ENCODE measurements at regions not wholly inside any gene's neighbourhood (a gene's known extent, or its start where the extent isn't known, plus 50 kb on each side); places are given as distances from the start of the nearest gene placed in this dataset.

DNA sequence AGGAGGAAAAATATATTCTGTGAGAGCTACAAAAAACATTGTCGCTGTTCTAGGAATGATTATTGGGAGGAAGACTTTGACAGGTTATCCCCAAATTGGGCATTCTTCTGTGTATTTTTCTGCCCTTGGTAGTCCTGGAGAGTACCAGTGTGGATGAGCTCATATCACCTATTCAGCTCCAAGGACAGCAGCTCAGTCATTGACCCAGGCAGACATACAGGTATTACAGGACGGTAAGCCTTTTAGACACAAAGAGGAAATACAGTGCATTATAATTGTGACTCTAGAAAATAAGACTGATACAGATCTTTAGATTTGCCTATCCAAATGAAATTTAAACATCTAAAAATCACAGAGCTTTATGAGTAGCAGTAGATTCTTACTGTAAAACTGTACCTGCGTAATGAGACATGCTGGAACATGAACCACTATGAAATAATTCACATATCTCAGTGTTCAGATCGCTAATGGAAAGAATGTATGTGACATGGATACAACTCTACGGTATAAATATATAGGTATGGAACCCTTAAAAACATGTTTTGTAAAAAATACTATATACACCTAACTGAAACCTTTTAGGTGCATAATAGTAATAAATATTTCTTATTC is 56.0 kb downstream of the PLK2 start:
- H3K27me3 Mint-ChIP-seq, result peaks cover 5% of the 10 kb centered on the region

GRCh38 chr5:58401701-58402100 is 58.2 kb downstream of the PLK2 start:
- Mint-ChIP-seq H3K4me1 (no peaks in the 10 kb centered on the region), H3K36me3 (no peaks in the 10 kb centered on the region), H3K4me3 (no peak overlapping the region), H3K27ac (no peak overlapping the region), H3K9me3 (no peaks in the 10 kb centered on the region), H3K27me3 (peaks cover 5% of the 10 kb centered on the region)
- no peak for DNase-seq

More for the DNA sequence above, 56.0 kb downstream of the PLK2 start:
- Mint-ChIP-seq H3K36me3 (no peaks in the 10 kb centered on the region), H3K27ac (no peak overlapping the region), H3K9me3 (no peaks in the 10 kb centered on the region), H3K4me1 (no peaks in the 10 kb centered on the region), H3K4me3 (no peak overlapping the region)
- no peak for DNase-seq

- no peaks in the 10 kb centered on the region for H3K4me1 Mint-ChIP-seq
- H3K4me3 Mint-ChIP-seq, result no peak overlapping the region
- H3K9me3 Mint-ChIP-seq, result no peaks in the 10 kb centered on the region
- H3K27ac Mint-ChIP-seq, result no peak overlapping the region
- no peak for DNase-seq
- no peaks in the 10 kb centered on the region for H3K36me3 Mint-ChIP-seq
- H3K27me3 Mint-ChIP-seq, result peaks cover 5% of the 10 kb centered on the region
Observed at GRCh38 chr5:58400737-58401136, 59.1 kb downstream of the PLK2 start.

GRCh38 chr5:58399951-58400350 is 59.9 kb downstream of the PLK2 start:
- no peaks in the 10 kb centered on the region for H3K4me1 Mint-ChIP-seq
- H3K36me3 Mint-ChIP-seq, result no peaks in the 10 kb centered on the region
- no peaks in the 10 kb centered on the region for H3K9me3 Mint-ChIP-seq
- peaks cover 2% of the 10 kb centered on the region for H3K27me3 Mint-ChIP-seq
- H3K4me3 Mint-ChIP-seq, result no peak overlapping the region
- no peak overlapping the region for H3K27ac Mint-ChIP-seq
- no peak for DNase-seq

DNA sequence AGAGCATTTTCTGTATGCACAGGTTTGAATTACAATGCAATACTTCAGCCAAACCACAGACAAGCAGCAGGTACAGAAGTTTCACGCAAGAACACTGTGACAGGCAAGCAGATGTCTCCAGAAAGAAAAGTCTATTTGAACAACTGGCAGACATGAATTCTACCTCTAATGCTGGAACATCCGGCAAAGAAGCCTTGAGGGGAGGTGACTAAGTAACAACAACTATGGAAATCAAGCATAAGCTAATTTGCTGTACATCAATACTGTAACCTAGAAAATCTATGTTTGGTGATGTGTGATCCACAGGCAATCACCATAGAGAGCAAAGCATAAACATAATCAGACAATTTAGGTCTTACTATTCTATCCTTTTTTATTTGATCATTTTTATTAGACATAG is 65.5 kb downstream of the PLK2 start:
- DNase-seq, result no peak
- Mint-ChIP-seq H3K9me3 (no peaks in the 10 kb centered on the region), H3K4me1 (no peaks in the 10 kb centered on the region), H3K4me3 (no peak overlapping the region), H3K27ac (no peak overlapping the region), H3K36me3 (no peaks in the 10 kb centered on the region), H3K27me3 (peaks cover 4% of the 10 kb centered on the region)

DNA sequence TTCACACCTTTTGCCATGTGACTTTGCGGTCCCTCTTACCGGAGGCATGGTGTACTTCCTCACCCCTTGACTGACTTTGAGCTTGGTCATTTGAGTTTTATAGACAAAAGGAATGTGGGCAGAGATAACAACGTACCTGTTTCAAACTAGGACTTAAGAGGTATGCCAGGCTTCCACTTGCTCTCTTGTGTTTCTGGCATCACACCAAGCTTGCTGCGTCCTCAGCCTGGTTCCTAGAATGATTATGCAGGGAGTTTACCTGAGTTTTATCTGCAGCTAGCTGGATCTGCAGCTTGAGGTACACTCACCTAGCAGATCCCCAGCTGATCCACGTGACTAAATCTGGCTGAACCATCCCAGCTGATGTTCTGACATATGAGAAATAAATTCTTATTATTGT is 66.2 kb downstream of the PLK2 start:
- DNase-seq, result no peak
- no peaks in the 10 kb centered on the region for H3K9me3 Mint-ChIP-seq
- peaks cover 4% of the 10 kb centered on the region for H3K27me3 Mint-ChIP-seq
- no peak overlapping the region for H3K4me3 Mint-ChIP-seq
- no peaks in the 10 kb centered on the region for H3K4me1 Mint-ChIP-seq
- no peak overlapping the region for H3K27ac Mint-ChIP-seq
- no peaks in the 10 kb centered on the region for H3K36me3 Mint-ChIP-seq

GRCh38 chr5:58392496-58392895 is 67.4 kb downstream of the PLK2 start:
- no peak overlapping the region for H3K27ac Mint-ChIP-seq
- peaks cover 4% of the 10 kb centered on the region for H3K27me3 Mint-ChIP-seq
- no peak overlapping the region for H3K4me3 Mint-ChIP-seq
- H3K4me1 Mint-ChIP-seq, result no peaks in the 10 kb centered on the region
- no peaks in the 10 kb centered on the region for H3K36me3 Mint-ChIP-seq
- DNase-seq, result no peak
- no peaks in the 10 kb centered on the region for H3K9me3 Mint-ChIP-seq

GRCh38 chr5:58383448-58383847 is 76.4 kb downstream of the PLK2 start:
- Mint-ChIP-seq H3K27ac (no peak overlapping the region), H3K27me3 (peaks cover 11% of the 10 kb centered on the region), H3K36me3 (no peaks in the 10 kb centered on the region), H3K9me3 (peaks cover 17% of the 10 kb centered on the region), H3K4me1 (no peaks in the 10 kb centered on the region), H3K4me3 (no peak overlapping the region)
- DNase-seq, result no peak

- H3K36me3 Mint-ChIP-seq, result no peaks in the 10 kb centered on the region
- H3K4me3 Mint-ChIP-seq, result no peak overlapping the region
- DNase-seq, result no peak
- no peaks in the 10 kb centered on the region for H3K4me1 Mint-ChIP-seq
- peaks cover 11% of the 10 kb centered on the region for H3K27me3 Mint-ChIP-seq
- H3K9me3 Mint-ChIP-seq, result peaks cover 19% of the 10 kb centered on the region
- H3K27ac Mint-ChIP-seq, result no peak overlapping the region
Observed at GRCh38 chr5:58382131-58382534, 77.8 kb downstream of the PLK2 start.

GRCh38 chr5:58381566-58381965 is 78.3 kb downstream of the PLK2 start:
- Mint-ChIP-seq H3K36me3 (no peaks in the 10 kb centered on the region), H3K9me3 (peaks cover 19% of the 10 kb centered on the region), H3K4me3 (no peak overlapping the region), H3K4me1 (no peaks in the 10 kb centered on the region), H3K27me3 (peaks cover 11% of the 10 kb centered on the region), H3K27ac (no peak overlapping the region)
- DNase-seq, result no peak

DNA sequence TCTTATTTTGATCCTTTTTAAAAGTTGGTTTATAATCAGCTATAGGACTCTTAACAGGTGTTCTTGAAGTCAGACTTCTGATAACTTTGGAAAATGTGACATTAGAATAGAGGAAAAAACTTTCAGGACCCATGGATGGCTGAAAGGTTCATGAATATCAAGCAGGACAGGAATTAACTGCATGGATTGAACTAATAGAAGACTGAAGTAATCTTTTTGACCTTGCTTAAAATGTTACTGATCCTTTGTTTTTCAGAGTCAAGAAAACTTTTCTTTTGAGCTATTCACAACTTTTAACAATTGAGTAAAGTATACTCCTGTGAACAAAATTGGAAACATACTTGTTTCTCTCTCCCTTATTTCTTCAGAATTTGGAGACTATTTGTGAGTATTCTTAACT is 79.2 kb downstream of the PLK2 start:
- H3K4me3 Mint-ChIP-seq, result no peak overlapping the region
- no peaks in the 10 kb centered on the region for H3K4me1 Mint-ChIP-seq
- H3K27ac Mint-ChIP-seq, result no peak overlapping the region
- H3K27me3 Mint-ChIP-seq, result peaks cover 11% of the 10 kb centered on the region
- no peaks in the 10 kb centered on the region for H3K36me3 Mint-ChIP-seq
- H3K9me3 Mint-ChIP-seq, result peaks cover 21% of the 10 kb centered on the region
- DNase-seq, result no peak

DNA sequence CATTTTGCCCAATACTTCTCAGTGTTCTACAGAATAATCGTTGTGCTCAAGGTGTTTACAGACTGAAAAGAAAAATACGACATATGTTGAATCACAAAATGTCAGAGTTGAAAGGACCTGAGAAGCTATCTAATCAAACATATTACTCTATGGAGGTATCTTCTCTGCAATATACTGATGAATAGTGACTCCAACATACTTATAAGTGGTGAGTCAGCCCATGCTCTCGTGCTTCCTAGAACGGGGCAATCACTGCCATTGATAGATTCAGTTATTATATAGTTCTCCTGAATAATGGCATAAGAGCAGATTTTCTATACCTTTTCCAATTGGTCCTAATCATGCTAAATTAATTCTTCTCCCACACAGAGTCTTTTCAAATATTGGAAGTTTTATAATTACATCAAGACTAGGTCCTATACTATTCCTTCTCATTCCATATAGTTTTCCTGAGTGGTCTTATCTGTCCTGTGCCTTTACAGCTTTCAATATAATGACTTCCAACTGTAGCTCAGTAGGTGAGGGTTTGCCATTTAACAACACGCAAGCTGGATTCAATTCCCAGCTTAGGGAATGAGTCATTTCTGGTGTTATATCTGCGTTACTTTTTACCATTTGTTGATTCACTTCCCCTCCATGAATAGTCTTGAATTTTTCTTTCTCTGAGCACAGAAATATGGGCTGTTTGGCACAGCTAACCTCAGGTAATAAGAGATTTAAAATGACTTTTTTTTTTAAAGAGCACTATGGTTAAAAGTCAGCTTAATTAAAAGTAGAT is 81.1 kb downstream of the PLK2 start:
- Mint-ChIP-seq H3K4me3 (no peak overlapping the region), H3K27ac (no peak overlapping the region), H3K9me3 (peaks cover 21% of the 10 kb centered on the region), H3K4me1 (no peaks in the 10 kb centered on the region), H3K27me3 (peaks cover 11% of the 10 kb centered on the region), H3K36me3 (no peaks in the 10 kb centered on the region)
- DNase-seq, result no peak

- DNase-seq, result no peak
- Mint-ChIP-seq H3K9me3 (no peaks in the 10 kb centered on the region), H3K27ac (no peak overlapping the region), H3K4me3 (no peak overlapping the region), H3K36me3 (no peaks in the 10 kb centered on the region), H3K27me3 (peaks cover 15% of the 10 kb centered on the region), H3K4me1 (no peaks in the 10 kb centered on the region)
Observed at GRCh38 chr5:58370606-58371005, 89.3 kb downstream of the PLK2 start.

DNA sequence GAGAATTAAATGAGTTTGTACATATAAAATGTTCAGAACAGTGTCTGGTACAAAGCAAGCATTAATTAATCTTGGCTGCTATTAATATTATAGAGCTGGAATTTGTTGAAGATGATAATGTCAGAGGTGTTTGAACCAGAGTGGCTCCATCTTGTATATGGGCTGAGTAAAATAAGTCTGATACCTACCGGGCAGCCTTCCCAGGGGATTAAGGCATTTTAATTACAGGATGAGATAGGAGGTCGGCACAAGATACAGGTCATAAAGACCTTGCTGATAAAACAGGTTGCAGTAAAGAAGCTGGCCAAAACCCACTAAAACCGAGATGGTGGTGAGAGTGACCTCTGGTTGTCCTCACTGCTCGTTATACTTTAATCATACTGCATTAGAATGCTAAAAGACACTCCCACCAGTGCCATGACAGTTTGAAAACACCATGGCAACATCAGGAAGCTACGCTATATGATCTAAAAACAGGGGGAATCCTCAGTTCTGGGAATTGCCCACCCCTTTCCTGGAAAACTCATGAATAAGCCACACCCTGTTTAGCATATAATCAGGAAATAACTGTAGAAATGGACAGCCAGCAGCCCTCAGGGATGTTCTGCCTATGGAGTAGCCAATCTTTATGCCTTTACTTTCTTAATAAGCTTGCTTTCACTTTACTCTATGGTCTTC is 90.2 kb downstream of the PLK2 start:
- no peaks in the 10 kb centered on the region for H3K36me3 Mint-ChIP-seq

GRCh38 chr5:58366461-58366860 is 93.4 kb downstream of the PLK2 start:
- Mint-ChIP-seq H3K27ac (no peak overlapping the region), H3K4me1 (no peaks in the 10 kb centered on the region), H3K36me3 (no peaks in the 10 kb centered on the region), H3K27me3 (peaks cover 15% of the 10 kb centered on the region), H3K9me3 (no peaks in the 10 kb centered on the region), H3K4me3 (no peak overlapping the region)
- no peak for DNase-seq

More for the DNA sequence above, 90.2 kb downstream of the PLK2 start:
- H3K4me3 Mint-ChIP-seq, result no peak overlapping the region
- H3K27ac Mint-ChIP-seq, result no peak overlapping the region
- DNase-seq, result no peak
- no peaks in the 10 kb centered on the region for H3K4me1 Mint-ChIP-seq
- H3K9me3 Mint-ChIP-seq, result no peaks in the 10 kb centered on the region
- peaks cover 15% of the 10 kb centered on the region for H3K27me3 Mint-ChIP-seq
